Stimulated activated naive B cell treated with anti-CD40 and anti-IgM and Interleukin-4, amounts not matched to agents 10 μg/mL and 1 μg/mL and 100 μg/mL, for 72 hours (primary cell): ENCODE measurements at regions not wholly inside any gene's neighbourhood (a gene's known extent, or its start where the extent isn't known, plus 50 kb on each side); places are given as distances from the start of the nearest gene placed in this dataset.
"Not testable (repeated sequence)": the region's sequence is repeated elsewhere in the genome, so short reads cannot be mapped to it uniquely, and the experiment has no call there.

Source experiments
- ATAC-seq, 2 donors: fragments of 150-1000 bp; cut with Tn5 transposase; replicated peaks; 2 replicates each; pipeline ENCODE4 v1.10.0; 2021; ENCODE audit warnings: moderate library complexity in 1 of 2
- DNase-seq: peaks from one replicate; pipeline ENCODE4 v3.0.0; 2021
- H3K27ac Mint-ChIP-seq: one replicate; pipeline ENCODE4 v1.8.0; 2022; ENCODE audit warnings: mild to moderate bottlenecking, mixed read lengths
- H3K27me3 Mint-ChIP-seq, 2 donors: one replicate each; pipeline ENCODE4 v1.8.0; 2022; ENCODE audit warnings: mixed read lengths in 2 of 2
- H3K36me3 Mint-ChIP-seq, 2 donors: one replicate each; pipeline ENCODE4 v1.8.0; 2022; ENCODE audit warnings: mixed read lengths in 2 of 2, mild to moderate bottlenecking in 1 of 2
- H3K4me1 Mint-ChIP-seq, 2 donors: one replicate each; pipeline ENCODE4 v1.8.0; 2022; ENCODE audit warnings: mixed read lengths in 2 of 2, mild to moderate bottlenecking in 1 of 2
- H3K4me3 Mint-ChIP-seq, 2 donors: one replicate each; pipeline ENCODE4 v1.8.0; 2022; ENCODE audit warnings: mild to moderate bottlenecking in 2 of 2, mixed read lengths in 2 of 2, moderate library complexity in 1 of 2
- H3K9me3 Mint-ChIP-seq, 2 donors: one replicate each; pipeline ENCODE4 v1.8.0; 2022; ENCODE audit warnings: mixed read lengths in 2 of 2, mild to moderate bottlenecking in 1 of 2

GRCh38 chr10:3374914-3375313, 202.3 kb upstream of the PITRM1 start:
- ATAC-seq = no peak
- Mint-ChIP-seq H3K9me3 (peaks cover 0 to 10% of the 10 kb centered on the region in 2 donors), H3K36me3 (peaks cover 0 to 5% of the 10 kb centered on the region in 2 donors)

GRCh38 chr10:3373374-3374027, 200.9 kb upstream of the PITRM1 start:
- ATAC-seq, H3K4me3 Mint-ChIP-seq, H3K9me3 Mint-ChIP-seq, DNase-seq, H3K36me3 Mint-ChIP-seq, H3K27ac Mint-ChIP-seq, H3K4me1 Mint-ChIP-seq, H3K27me3 Mint-ChIP-seq: not testable (repeated sequence)

More at GRCh38 chr10:3374914-3375313, 202.3 kb upstream of the PITRM1 start:
- no peak for DNase-seq
- no peak overlapping the region for H3K4me3 Mint-ChIP-seq
- H3K27me3 Mint-ChIP-seq = no peaks in the 10 kb centered on the region
- H3K4me1 Mint-ChIP-seq = no peaks in the 10 kb centered on the region
- H3K27ac Mint-ChIP-seq = no peak overlapping the region

GRCh38 chr10:3372281-3372680, 199.7 kb upstream of the PITRM1 start:
- ATAC-seq = no peak
- no peak overlapping the region for H3K4me3 Mint-ChIP-seq
- no peak overlapping the region for H3K27ac Mint-ChIP-seq
- H3K36me3 Mint-ChIP-seq = peaks cover 0 to 3% of the 10 kb centered on the region in 2 donors
- no peaks in the 10 kb centered on the region for H3K4me1 Mint-ChIP-seq
- H3K27me3 Mint-ChIP-seq = peaks cover 0 to 4% of the 10 kb centered on the region in 2 donors
- peaks cover 0 to 4% of the 10 kb centered on the region in 2 donors for H3K9me3 Mint-ChIP-seq
- no peak for DNase-seq

GRCh38 chr10:3371624-3372023, 199.0 kb upstream of the PITRM1 start:
- not testable (repeated sequence) for DNase-seq, H3K4me3 Mint-ChIP-seq, ATAC-seq, H3K4me1 Mint-ChIP-seq, H3K27ac Mint-ChIP-seq, H3K36me3 Mint-ChIP-seq, H3K9me3 Mint-ChIP-seq, H3K27me3 Mint-ChIP-seq

GRCh38 chr10:3366735-3367405, 194.3 kb upstream of the PITRM1 start:
- no peak for DNase-seq
- H3K27me3 Mint-ChIP-seq = peaks cover 0 to 4% of the 10 kb centered on the region in 2 donors
- H3K4me3 Mint-ChIP-seq = no peak overlapping the region
- ATAC-seq = no peak
- H3K4me1 Mint-ChIP-seq = no peaks in the 10 kb centered on the region
- peaks cover 0 to 3% of the 10 kb centered on the region in 2 donors for H3K36me3 Mint-ChIP-seq
- no peak overlapping the region for H3K27ac Mint-ChIP-seq
- peaks cover 6 to 8% of the 10 kb centered on the region in 2 donors for H3K9me3 Mint-ChIP-seq

GRCh38 chr10:3366043-3366442, 193.5 kb upstream of the PITRM1 start:
- H3K9me3 Mint-ChIP-seq = peaks cover 8 to 10% of the 10 kb centered on the region in 2 donors
- H3K4me1 Mint-ChIP-seq = no peaks in the 10 kb centered on the region

GRCh38 chr10:3365630-3366029, 193.0 kb upstream of the PITRM1 start:
- ATAC-seq = no peak
- peaks cover 0 to 4% of the 10 kb centered on the region in 2 donors for H3K27me3 Mint-ChIP-seq

More at GRCh38 chr10:3366043-3366442, 193.5 kb upstream of the PITRM1 start:
- ATAC-seq (no peak), DNase-seq (no peak)
- H3K36me3 Mint-ChIP-seq = peaks cover 5% of the 10 kb centered on the region in 2 donors
- no peak overlapping the region for H3K4me3 Mint-ChIP-seq
- no peak overlapping the region for H3K27ac Mint-ChIP-seq
- H3K27me3 Mint-ChIP-seq = peaks cover 0 to 4% of the 10 kb centered on the region in 2 donors

GRCh38 chr10:3364768-3365480, 192.3 kb upstream of the PITRM1 start:
- Mint-ChIP-seq H3K9me3 (peaks cover 15 to 16% of the 10 kb centered on the region in 2 donors), H3K27me3 (peaks cover 0 to 4% of the 10 kb centered on the region in 2 donors), H3K4me3 (no peak overlapping the region), H3K4me1 (no peaks in the 10 kb centered on the region), H3K27ac (no peak overlapping the region), H3K36me3 (peaks cover 8 to 9% of the 10 kb centered on the region in 2 donors)
- DNase-seq (no peak), ATAC-seq (no peak)

More at GRCh38 chr10:3365630-3366029, 193.0 kb upstream of the PITRM1 start:
- H3K9me3 Mint-ChIP-seq = peaks cover 12 to 14% of the 10 kb centered on the region in 2 donors
- H3K36me3 Mint-ChIP-seq = peaks cover 8 to 9% of the 10 kb centered on the region in 2 donors
- no peak overlapping the region for H3K4me3 Mint-ChIP-seq
- no peaks in the 10 kb centered on the region for H3K4me1 Mint-ChIP-seq
- no peak for DNase-seq
- no peak overlapping the region for H3K27ac Mint-ChIP-seq

- Mint-ChIP-seq H3K36me3 (peaks cover 11 to 14% of the 10 kb centered on the region in 2 donors), H3K4me1 (no peaks in the 10 kb centered on the region), H3K9me3 (peaks cover 16 to 19% of the 10 kb centered on the region in 2 donors), H3K27me3 (no peaks in the 10 kb centered on the region), H3K4me3 (no peak overlapping the region), H3K27ac (no peak overlapping the region)
- no peak for ATAC-seq
- DNase-seq = no peak
Observed at GRCh38 chr10:3363311-3364045, 190.9 kb upstream of the PITRM1 start.

GRCh38 chr10:3362394-3362793, 189.8 kb upstream of the PITRM1 start:
- no peak for ATAC-seq
- Mint-ChIP-seq H3K4me1 (peaks cover 4 to 10% of the 10 kb centered on the region in 2 donors), H3K27me3 (no peaks in the 10 kb centered on the region), H3K27ac (no peak overlapping the region), H3K36me3 (peaks cover 14 to 17% of the 10 kb centered on the region in 2 donors), H3K4me3 (no peak overlapping the region), H3K9me3 (peaks cover 20 to 22% of the 10 kb centered on the region in 2 donors)
- no peak for DNase-seq

- no peaks in the 10 kb centered on the region for H3K27me3 Mint-ChIP-seq
- H3K36me3 Mint-ChIP-seq = peaks cover 14 to 17% of the 10 kb centered on the region in 2 donors
- H3K4me1 Mint-ChIP-seq = peaks cover 5 to 11% of the 10 kb centered on the region in 2 donors
- peaks cover 20 to 22% of the 10 kb centered on the region in 2 donors for H3K9me3 Mint-ChIP-seq
- no peak for DNase-seq
- no peak overlapping the region for H3K27ac Mint-ChIP-seq
- no peak for ATAC-seq
- H3K4me3 Mint-ChIP-seq = no peak overlapping the region
Observed at GRCh38 chr10:3361640-3362039, 189.1 kb upstream of the PITRM1 start.

GRCh38 chr10:3357737-3358136, 185.2 kb upstream of the PITRM1 start:
- H3K27me3 Mint-ChIP-seq = no peaks in the 10 kb centered on the region
- ATAC-seq (peak in 1 of 2 donors; percentile 45), DNase-seq (no peak)
- H3K4me3 Mint-ChIP-seq = no peak overlapping the region
- H3K36me3 Mint-ChIP-seq = peaks cover 18 to 23% of the 10 kb centered on the region in 2 donors
- peaks cover 10 to 11% of the 10 kb centered on the region in 2 donors for H3K4me1 Mint-ChIP-seq
- H3K9me3 Mint-ChIP-seq = peaks cover 33 to 35% of the 10 kb centered on the region in 2 donors
- H3K27ac Mint-ChIP-seq = no peak overlapping the region

- H3K27me3 Mint-ChIP-seq = peaks cover 5 to 7% of the 10 kb centered on the region in 2 donors
- H3K4me3 Mint-ChIP-seq = no peak overlapping the region
- H3K27ac Mint-ChIP-seq = no peak overlapping the region
- DNase-seq (no peak), ATAC-seq (no peak)
- H3K9me3 Mint-ChIP-seq = peaks cover 21% of the 10 kb centered on the region in 2 donors
- H3K4me1 Mint-ChIP-seq = peaks cover 13 to 17% of the 10 kb centered on the region in 2 donors
- H3K36me3 Mint-ChIP-seq = peaks cover 10 to 14% of the 10 kb centered on the region in 2 donors
Observed at GRCh38 chr10:3355536-3355935, 183.0 kb upstream of the PITRM1 start.
